GM04503 (cell line): ENCODE measurements at regions not wholly inside any gene's neighbourhood (a gene's known extent, or its start where the extent isn't known, plus 50 kb on each side); places are given as distances from the start of the nearest gene placed in this dataset.

Experiments used
- DNase-seq: peaks from one replicate; pipeline ENCODE4 v3.0.0-alpha.2; 2012; ENCODE audit warnings: low read depth

- no peak for DNase-seq
Observed at GRCh38 chr6:8530785-8531435, 95.6 kb upstream of the SLC35B3 start.

- DNase-seq = no peak
Observed at GRCh38 chr6:8529250-8529649, 93.9 kb upstream of the SLC35B3 start.

GRCh38 chr6:8527818-8528217 lies 92.5 kb upstream of the SLC35B3 start:
- DNase-seq = no peak

- no peak for DNase-seq
Observed at GRCh38 chr6:8526624-8527023, 91.3 kb upstream of the SLC35B3 start.

- no peak for DNase-seq
Observed at GRCh38 chr6:8525370-8525769, 90.0 kb upstream of the SLC35B3 start.

- DNase-seq = no peak
Observed at GRCh38 chr6:8513174-8513573, 77.8 kb upstream of the SLC35B3 start.

- DNase-seq = no peak
Observed at GRCh38 chr6:8507286-8507685, 71.9 kb upstream of the SLC35B3 start.

GRCh38 chr6:8506126-8506525 lies 70.8 kb upstream of the SLC35B3 start:
- no peak for DNase-seq

- DNase-seq = no peak
Observed at GRCh38 chr6:8499540-8499939, 64.2 kb upstream of the SLC35B3 start.

GRCh38 chr6:8494730-8495129 lies 59.4 kb upstream of the SLC35B3 start:
- no peak for DNase-seq

- no peak for DNase-seq
Observed at GRCh38 chr6:8492536-8493133, 57.3 kb upstream of the SLC35B3 start.
